Brain microvascular endothelial cell (primary cell): ENCODE measurements at regions not wholly inside any gene's neighbourhood (a gene's known extent, or its start where the extent isn't known, plus 50 kb on each side); places are given as distances from the start of the nearest gene placed in this dataset.
A peak's percentile ranks its signal among the peaks of the same experiment; 100 is the strongest.

Source experiments
- DNase-seq: peaks from one replicate; pipeline ENCODE4 v3.0.0-alpha.2; 2020
- H3K27ac ChIP-seq: fragments of 250-450 bp; sonication (Bioruptor Pico); 2 replicates; pipeline ENCODE4 v1.5.1; 2020; ENCODE audit warnings: mild to moderate bottlenecking, moderate library complexity
- H3K27me3 ChIP-seq: fragments of 250-450 bp; sonication (Bioruptor Pico); replicated peaks from 2 replicates; pipeline ENCODE4 v1.5.1; 2020; ENCODE audit warnings: mild to moderate bottlenecking
- H3K36me3 ChIP-seq: fragments of 250-450 bp; sonication (Bioruptor Pico); replicated peaks from 2 replicates; pipeline ENCODE4 v1.5.1; 2020; ENCODE audit warnings: mild to moderate bottlenecking
- H3K4me3 ChIP-seq: 2 replicates; pipeline ENCODE4 v1.5.1; 2011; ENCODE audit warnings: low read depth, mild to moderate bottlenecking, control low read depth, low read length, moderate library complexity
- in situ Hi-C: cut with HindIII; loops from 2 replicates; pipeline ENCODE4 v1.10.0; 2017; ENCODE audit warnings: low sequenced_read_pairs, low pct_ligation_motif_present
- TF ChIP-seq, protein P1 (sequence below): IDR thresholded peaks from 2 replicates; pipeline ENCODE4 v1.5.1; 2011; ENCODE audit warnings: low read depth, mild to moderate bottlenecking, moderate library complexity, low read length, control low read depth, inconsistent platforms; ENCODE audit errors: missing control alignments

DNA sequence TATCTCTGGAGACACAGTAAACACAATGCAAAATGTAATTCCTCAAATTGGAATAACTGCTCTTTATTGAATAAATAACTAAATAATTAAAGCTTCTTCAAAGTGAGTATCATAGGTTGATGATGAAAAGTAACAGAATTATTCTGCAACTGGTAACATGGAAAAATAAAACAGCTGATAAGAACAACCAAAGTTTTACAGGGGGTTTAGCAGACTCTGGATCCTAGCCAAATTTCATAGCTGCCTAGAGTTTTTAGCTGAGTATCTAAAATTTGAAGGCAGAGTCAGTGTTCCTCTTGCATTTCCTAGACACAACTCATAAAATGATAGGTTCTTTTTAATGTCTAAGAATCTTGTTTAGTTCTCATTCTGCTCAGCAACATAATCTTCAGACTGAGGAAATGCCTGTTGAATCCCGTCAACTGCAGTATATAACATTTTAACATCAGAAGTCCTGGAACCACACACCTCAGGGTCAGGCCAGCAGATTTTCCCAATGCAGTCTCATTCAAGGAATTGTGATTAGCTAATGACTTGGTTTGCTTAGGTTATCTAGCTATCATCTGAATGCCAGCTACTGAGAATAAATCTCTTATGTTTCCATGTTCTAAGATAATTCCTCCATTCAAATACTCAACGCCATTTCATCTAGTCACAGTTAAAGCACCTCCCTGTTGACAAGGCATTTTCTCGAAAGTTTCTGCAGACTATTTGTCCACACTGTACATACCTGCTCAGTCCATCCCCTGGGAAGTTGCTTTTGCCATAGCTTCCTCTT lies 411.6 kb downstream of the BCAT1 start:
- no peaks in the 10 kb centered on the region for H3K36me3 ChIP-seq
- H3K4me3 ChIP-seq = no peak overlapping the region
- DNase-seq = no peak
- no peaks in the 10 kb centered on the region for H3K27me3 ChIP-seq
- H3K27ac ChIP-seq = no peak overlapping the region
- TF ChIP-seq, protein P1, sequence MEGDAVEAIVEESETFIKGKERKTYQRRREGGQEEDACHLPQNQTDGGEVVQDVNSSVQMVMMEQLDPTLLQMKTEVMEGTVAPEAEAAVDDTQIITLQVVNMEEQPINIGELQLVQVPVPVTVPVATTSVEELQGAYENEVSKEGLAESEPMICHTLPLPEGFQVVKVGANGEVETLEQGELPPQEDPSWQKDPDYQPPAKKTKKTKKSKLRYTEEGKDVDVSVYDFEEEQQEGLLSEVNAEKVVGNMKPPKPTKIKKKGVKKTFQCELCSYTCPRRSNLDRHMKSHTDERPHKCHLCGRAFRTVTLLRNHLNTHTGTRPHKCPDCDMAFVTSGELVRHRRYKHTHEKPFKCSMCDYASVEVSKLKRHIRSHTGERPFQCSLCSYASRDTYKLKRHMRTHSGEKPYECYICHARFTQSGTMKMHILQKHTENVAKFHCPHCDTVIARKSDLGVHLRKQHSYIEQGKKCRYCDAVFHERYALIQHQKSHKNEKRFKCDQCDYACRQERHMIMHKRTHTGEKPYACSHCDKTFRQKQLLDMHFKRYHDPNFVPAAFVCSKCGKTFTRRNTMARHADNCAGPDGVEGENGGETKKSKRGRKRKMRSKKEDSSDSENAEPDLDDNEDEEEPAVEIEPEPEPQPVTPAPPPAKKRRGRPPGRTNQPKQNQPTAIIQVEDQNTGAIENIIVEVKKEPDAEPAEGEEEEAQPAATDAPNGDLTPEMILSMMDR = no peak
- in situ Hi-C loops = no loop called here

DNA sequence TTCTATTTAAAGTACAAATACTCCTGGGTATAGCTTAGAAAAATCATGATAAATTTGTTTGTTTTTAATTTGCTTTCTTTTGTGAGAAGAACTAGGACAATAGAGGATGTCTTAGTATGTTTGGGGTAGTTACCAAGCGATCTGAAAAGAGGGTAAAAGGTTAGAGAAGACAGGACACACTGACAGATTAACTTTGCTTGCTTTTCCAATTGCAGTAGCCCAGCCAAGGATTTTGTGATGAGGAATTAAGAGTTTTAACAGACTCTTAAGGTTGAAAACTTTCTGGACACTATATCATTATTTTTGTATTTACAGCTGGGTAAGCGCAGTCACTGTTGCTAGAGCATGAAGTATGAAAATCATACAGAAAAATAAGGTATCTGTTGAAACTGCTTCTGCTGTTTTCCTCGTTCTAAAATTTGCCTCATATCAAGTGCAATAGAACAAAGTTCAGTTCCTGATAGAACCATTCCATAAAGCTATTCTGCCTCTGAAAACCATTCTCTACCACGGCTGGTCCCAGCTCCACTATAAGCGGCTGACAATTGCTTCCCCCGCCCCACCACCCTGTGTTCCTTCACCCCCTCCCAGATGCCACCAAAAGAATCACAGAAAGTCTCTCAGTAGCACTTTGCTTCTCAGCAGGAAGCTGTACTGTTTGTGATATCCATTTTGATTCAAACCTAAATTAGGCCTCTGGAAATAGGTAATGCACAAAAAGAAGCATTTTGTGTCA lies 413.4 kb downstream of the BCAT1 start:
- Histone ChIP-seq H3K4me3 (no peak overlapping the region), H3K27ac (no peak overlapping the region), H3K36me3 (no peaks in the 10 kb centered on the region), H3K27me3 (no peaks in the 10 kb centered on the region)
- DNase-seq = no peak
- in situ Hi-C loops = no loop called here
- TF ChIP-seq, protein P1 = no peak

DNA sequence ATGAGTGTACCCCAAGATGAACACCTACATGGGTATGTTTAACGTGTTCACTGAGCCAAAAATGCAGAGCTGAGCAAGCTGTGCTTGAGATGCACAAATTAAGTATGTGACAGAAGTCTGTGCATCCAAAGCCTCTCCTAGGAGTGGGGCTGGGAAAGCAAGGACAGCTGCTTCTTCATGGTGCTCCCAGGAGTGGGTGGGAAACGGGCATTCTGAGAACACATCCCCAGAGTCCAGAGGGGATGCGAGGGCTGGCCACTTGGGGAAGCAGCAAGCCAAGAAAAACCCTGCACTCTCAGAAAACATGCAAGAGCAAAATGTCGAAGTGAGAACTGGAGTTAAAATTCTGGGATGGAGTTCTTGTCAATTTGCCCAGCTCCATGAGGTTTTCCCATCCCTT lies 414.3 kb downstream of the BCAT1 start:
- Histone ChIP-seq H3K4me3 (no peak overlapping the region), H3K36me3 (no peaks in the 10 kb centered on the region), H3K27ac (no peak overlapping the region), H3K27me3 (no peaks in the 10 kb centered on the region)
- in situ Hi-C loops = no loop called here
- TF ChIP-seq, protein P1 = peak; percentile 38
- no peak for DNase-seq

DNA sequence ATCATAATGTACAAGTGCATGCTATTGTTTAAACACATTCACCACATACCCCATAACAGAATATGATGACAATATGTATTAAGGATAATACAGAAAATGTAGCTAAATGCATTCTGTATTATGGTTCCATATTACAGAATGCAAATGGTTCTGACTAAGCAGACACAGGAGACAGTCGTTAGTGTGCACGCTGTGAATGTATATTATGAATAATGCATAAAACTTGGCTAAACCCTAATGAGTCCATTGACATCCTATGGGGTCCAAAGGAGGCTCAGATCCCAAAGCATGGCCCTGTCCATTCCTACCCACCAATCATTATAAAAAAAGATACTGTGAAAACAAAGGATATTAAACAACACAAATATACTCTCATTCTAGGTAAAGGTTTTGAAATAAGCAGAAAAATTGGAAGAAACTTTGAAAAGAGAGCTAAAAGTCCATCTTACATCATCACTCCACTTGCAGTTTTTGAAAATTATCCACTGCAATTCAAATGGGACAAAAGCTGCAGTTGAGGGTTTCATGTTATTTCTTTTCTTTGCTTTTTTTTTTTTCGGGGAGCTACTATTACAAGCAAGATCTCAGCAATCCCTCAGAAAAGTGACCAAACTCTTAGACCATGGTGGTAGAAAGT lies 415.1 kb downstream of the BCAT1 start:
- in situ Hi-C loops = no loop called here
- Histone ChIP-seq H3K36me3 (no peaks in the 10 kb centered on the region), H3K27ac (no peak overlapping the region), H3K4me3 (no peak overlapping the region), H3K27me3 (no peaks in the 10 kb centered on the region)
- TF ChIP-seq, protein P1 = no peak
- no peak for DNase-seq

DNA sequence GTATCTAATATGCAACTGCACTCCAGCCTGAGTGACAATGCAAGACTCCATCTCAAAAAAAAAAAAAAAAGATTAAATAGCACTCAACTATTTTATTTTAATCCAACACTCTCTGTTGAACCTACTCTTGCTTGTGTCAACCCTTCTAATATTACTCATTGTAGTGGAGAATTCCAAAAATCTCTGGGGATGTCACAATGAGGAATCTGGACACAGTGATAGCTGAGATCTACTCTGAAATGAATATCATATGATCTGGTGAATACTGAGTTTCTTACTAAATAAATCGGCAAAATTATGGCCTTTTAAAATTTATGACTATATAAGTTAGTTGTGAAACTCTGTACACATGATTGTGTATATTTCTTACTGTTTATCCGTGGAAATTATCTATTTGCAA lies 418.2 kb downstream of the BCAT1 start:
- H3K27me3 ChIP-seq = no peaks in the 10 kb centered on the region

More for the DNA sequence above, 418.2 kb downstream of the BCAT1 start:
- Histone ChIP-seq H3K36me3 (no peaks in the 10 kb centered on the region), H3K4me3 (no peak overlapping the region), H3K27ac (no peak overlapping the region)
- in situ Hi-C loops = no loop called here
- TF ChIP-seq, protein P1 = no peak
- no peak for DNase-seq
